HCT116 (cell line): ENCODE measurements at regions not wholly inside any gene's neighbourhood (a gene's known extent, or its start where the extent isn't known, plus 50 kb on each side); places are given as distances from the start of the nearest gene placed in this dataset.

Experiments used
- ATAC-seq: fragments of 200-7000 bp; cut with Tn5 transposase; 2 replicates; pipeline ENCODE4 v1.9.1; 2020; ENCODE audit warnings: mild to moderate bottlenecking, moderate library complexity
- BruUV-seq: library from RNA; stranded (reverse); fragments of 400-500 nt; replicated peaks from 2 replicates; lab custom pipeline; 2021; lab: Mats Ljungman, UMichigan
- CTCF ChIA-PET: fragments of 300-600 bp; sonication (Branson Sonifier 250); formaldehyde crosslinking; loops from one replicate; lab custom pipeline; 2021; ENCODE audit warnings: antibody characterized with exemption; lab: Charles Lee
- POLR2A ChIA-PET: fragments of 300-600, 350-600 bp; sonication (Branson Sonifier 250); formaldehyde crosslinking; loops from one replicate; lab custom pipeline; 2021; ENCODE audit warnings: antibody characterized with exemption; lab: Charles Lee
- RAD21 ChIA-PET, 2 experiments: fragments of 300-600 bp; sonication (Branson Sonifier 250); formaldehyde crosslinking; loops; one replicate each; lab custom pipeline; 2023; ENCODE audit warnings: low total read pairs in 2 of 2; ENCODE audit not compliant: uncharacterized antibody in 2 of 2, unreplicated experiment in 2 of 2, low non-redundant PET in 1 of 2; lab: Charles Lee
- DNase-seq: peaks from one replicate; pipeline ENCODE4 v3.0.0-alpha.2; 2010; ENCODE audit warnings: low read depth, low spot score
- H2AFZ ChIP-seq: fragments of 200-600 bp; shearing (Covaris generic), sonication (generic); 2 replicates; pipeline ENCODE4 v1.6.1; 2017; ENCODE audit warnings: low read depth, mixed run types, mixed read lengths, antibody characterized with exemption, low read length; ENCODE audit not compliant: poor library complexity, severe bottlenecking
- H3K27ac ChIP-seq: 2 replicates; pipeline ENCODE4 v1.5.1; 2012; ENCODE audit warnings: low read depth, low read length
- H3K27me3 ChIP-seq: fragments of 200-600 bp; sonication (generic); 2 replicates; pipeline ENCODE4 v1.6.1; 2016; ENCODE audit warnings: mixed run types, low read length, mixed read lengths; ENCODE audit not compliant: insufficient read depth
- H3K36me3 ChIP-seq, 2 experiments: fragments of 200-500 bp in 1 of 2; fragments of 200-600 bp in 1 of 2; sonication (Bioruptor generic) in 1 of 2; sonication (generic) in 1 of 2; 2 replicates each; pipeline versions ENCODE4 v1.5.1 to v1.6.1; 2014 to 2016; ENCODE audit warnings: low read length in 2 of 2, inconsistent platforms in 1 of 2, mixed read lengths in 1 of 2, mixed run types in 1 of 2; ENCODE audit not compliant: insufficient read depth in 2 of 2, control insufficient read depth in 1 of 2
- H3K4me1 ChIP-seq, 2 experiments: fragments of 200-600 bp in 1 of 2; sonication (generic) in 1 of 2; 2 replicates each; pipeline versions ENCODE4 v1.5.1 to v1.6.1; 2012 to 2017; ENCODE audit warnings: low read length in 2 of 2, inconsistent platforms in 1 of 2, mild to moderate bottlenecking in 1 of 2, mixed read lengths in 1 of 2, mixed run types in 1 of 2, moderate library complexity in 1 of 2; ENCODE audit not compliant: insufficient read depth in 2 of 2, control insufficient read depth in 1 of 2
- H3K4me2 ChIP-seq: fragments of 200-600 bp; sonication (generic); 2 replicates; pipeline ENCODE4 v1.6.1; 2017; ENCODE audit warnings: mixed run types, low read length, mixed read lengths
- H3K4me3 ChIP-seq, 2 experiments: fragments of 200-600 bp in 1 of 2; sonication (generic) in 1 of 2; replicated peaks in 1 of 2; 2 replicates each; pipeline ENCODE4 v1.5.1; 2011 to 2016; ENCODE audit warnings: low read length in 2 of 2, control low read depth in 1 of 2, low read depth in 1 of 2, mild to moderate bottlenecking in 1 of 2, mixed read lengths in 1 of 2, mixed run types in 1 of 2
- H3K79me2 ChIP-seq: fragments of 200-600 bp; sonication (generic); 2 replicates; pipeline ENCODE4 v1.6.1; 2017; ENCODE audit warnings: mild to moderate bottlenecking, mixed run types, low read length, moderate library complexity, mixed read lengths; ENCODE audit not compliant: insufficient read depth
- H3K9ac ChIP-seq: fragments of 200-600 bp; sonication (generic); 2 replicates; pipeline ENCODE4 v1.6.1; 2016; ENCODE audit warnings: low read length, mixed read lengths
- H3K9me2 ChIP-seq: fragments of 200-600 bp; sonication (generic), shearing (Covaris generic); 2 replicates; pipeline ENCODE4 v1.6.1; 2017; ENCODE audit warnings: mixed run types, mild to moderate bottlenecking, moderate library complexity; ENCODE audit not compliant: insufficient read depth
- H3K9me3 ChIP-seq, 2 experiments: fragments of 200-500 bp in 1 of 2; fragments of 200-600 bp in 1 of 2; sonication (Bioruptor generic) in 1 of 2; sonication (generic) in 1 of 2; 2 replicates each; pipeline ENCODE4 v1.6.1; 2014 to 2017; ENCODE audit warnings: low read length in 2 of 2, mixed read lengths in 2 of 2, inconsistent platforms in 1 of 2, low read depth in 1 of 2, mild to moderate bottlenecking in 1 of 2, mixed run types in 1 of 2, moderate library complexity in 1 of 2; ENCODE audit not compliant: control insufficient read depth in 1 of 2, insufficient read depth in 1 of 2
- H4K20me1 ChIP-seq: fragments of 200-600 bp; sonication (generic), shearing (Covaris generic); 2 replicates; pipeline ENCODE4 v1.6.1; 2017; ENCODE audit warnings: mixed run types, mild to moderate bottlenecking, moderate library complexity; ENCODE audit not compliant: insufficient read depth
- CBX3 ChIP-seq: IDR thresholded peaks from 2 replicates; pipeline ENCODE4 v1.6.1; 2012; ENCODE audit warnings: low read depth
- CEBPB ChIP-seq: IDR thresholded peaks from 2 replicates; pipeline ENCODE4 v1.6.1; 2012; ENCODE audit warnings: low read depth
- EGR1 ChIP-seq: IDR thresholded peaks from 2 replicates; pipeline ENCODE4 v1.6.1; 2012; ENCODE audit warnings: low read depth
- ELF1 ChIP-seq: IDR thresholded peaks from 2 replicates; pipeline ENCODE4 v1.6.1; 2012; ENCODE audit warnings: low read depth, borderline replicate concordance
- EZH2 ChIP-seq: fragments of 200-600 bp; sonication (generic); IDR thresholded peaks from 2 replicates; pipeline ENCODE4 v1.6.1; 2017; ENCODE audit warnings: antibody characterized with exemption, mixed run types
- EZH2phosphoT487 ChIP-seq: fragments of 200-600 bp; IDR thresholded peaks from 2 replicates; pipeline ENCODE4 v1.6.1; 2018; ENCODE audit warnings: antibody characterized with exemption, borderline replicate concordance
- FOSL1 ChIP-seq: IDR thresholded peaks from 2 replicates; pipeline ENCODE4 v1.6.1; 2012; ENCODE audit warnings: low read depth
- MAX ChIP-seq: IDR thresholded peaks from 2 replicates; pipeline ENCODE4 v1.6.1; 2012
- POLR2AphosphoS5 ChIP-seq: IDR thresholded peaks from 2 replicates; pipeline ENCODE4 v1.6.1; 2011; ENCODE audit warnings: mild to moderate bottlenecking, low read depth, low read length, moderate library complexity
- RAD21 ChIP-seq: IDR thresholded peaks from 2 replicates; pipeline ENCODE4 v1.6.1; 2012; ENCODE audit warnings: low read depth, mild to moderate bottlenecking
- REST ChIP-seq: IDR thresholded peaks from 2 replicates; pipeline ENCODE4 v1.6.1; 2012; ENCODE audit warnings: low read depth
- SIN3A ChIP-seq: IDR thresholded peaks from 2 replicates; pipeline ENCODE4 v1.6.1; 2012; ENCODE audit warnings: low read depth
- SRF ChIP-seq: IDR thresholded peaks from 2 replicates; pipeline ENCODE4 v1.6.1; 2012; ENCODE audit warnings: low read depth
- ZFX ChIP-seq: fragments of 450-650 bp; IDR thresholded peaks from 2 replicates; pipeline ENCODE4 v1.6.1; 2017
- intact Hi-C: fragments of 100-400 bp; cut with micrococcal nuclease; formaldehyde crosslinking; loops from 2 replicates; pipeline ENCODE4 v1.10.0; 2022
- TF ChIP-seq, protein P1 (sequence below): IDR thresholded peaks from 2 replicates; pipeline ENCODE4 v1.6.1; 2011; ENCODE audit warnings: mild to moderate bottlenecking, low read length, moderate library complexity; ENCODE audit not compliant: insufficient replicate concordance; ENCODE audit errors: extremely low read depth

DNA sequence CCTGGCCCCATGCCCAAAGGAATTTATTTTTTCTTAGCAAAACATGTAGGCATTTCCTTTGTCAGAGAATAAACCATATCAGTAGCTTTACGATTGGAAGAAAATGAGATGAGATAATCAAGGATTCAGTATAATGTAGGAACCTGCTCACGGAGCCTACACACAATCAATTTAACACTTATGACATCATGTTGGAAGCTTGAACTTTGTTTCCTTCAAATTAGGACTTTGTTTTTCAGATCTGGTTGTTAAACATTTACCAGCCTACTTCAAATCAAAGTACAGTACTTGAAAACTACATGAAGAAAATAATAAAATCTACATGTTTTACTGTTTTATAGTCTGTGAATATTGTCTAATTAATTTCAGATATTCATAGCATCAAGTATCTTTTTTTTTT, 639.0 kb upstream of the ATXN8OS start:
- Histone ChIP-seq H3K9me3 (no peaks in the 10 kb centered on the region), H3K4me1 (no peaks in the 10 kb centered on the region), H4K20me1 (no peaks in the 10 kb centered on the region), H3K27ac (no peak overlapping the region), H3K9me2 (no peaks in the 10 kb centered on the region), H3K36me3 (no peaks in the 10 kb centered on the region), H3K9ac (no peak overlapping the region), H3K4me2 (no peak overlapping the region), H3K27me3 (no peaks in the 10 kb centered on the region), H2AFZ (no peak overlapping the region), H3K79me2 (no peaks in the 10 kb centered on the region), H3K4me3 (no peak overlapping the region)
- RAD21 ChIA-PET: interaction anchor here in 1 of 2 experiments (0.5 kb wide), 1 partner anchor 1015 kb away, joined by 3 read pairs; no protein-coding TSS in a partner anchor
- no TSS peak for BruUV-seq
- CTCF ChIA-PET: no interaction called here
- DNase-seq: no peak
- no peak for TF ChIP-seq EGR1
- no peak for TF ChIP-seq CBX3
- no peak for TF ChIP-seq RAD21
- no peak for TF ChIP-seq SIN3A
- TF ChIP-seq EZH2: no peak
- TF ChIP-seq, protein P1, sequence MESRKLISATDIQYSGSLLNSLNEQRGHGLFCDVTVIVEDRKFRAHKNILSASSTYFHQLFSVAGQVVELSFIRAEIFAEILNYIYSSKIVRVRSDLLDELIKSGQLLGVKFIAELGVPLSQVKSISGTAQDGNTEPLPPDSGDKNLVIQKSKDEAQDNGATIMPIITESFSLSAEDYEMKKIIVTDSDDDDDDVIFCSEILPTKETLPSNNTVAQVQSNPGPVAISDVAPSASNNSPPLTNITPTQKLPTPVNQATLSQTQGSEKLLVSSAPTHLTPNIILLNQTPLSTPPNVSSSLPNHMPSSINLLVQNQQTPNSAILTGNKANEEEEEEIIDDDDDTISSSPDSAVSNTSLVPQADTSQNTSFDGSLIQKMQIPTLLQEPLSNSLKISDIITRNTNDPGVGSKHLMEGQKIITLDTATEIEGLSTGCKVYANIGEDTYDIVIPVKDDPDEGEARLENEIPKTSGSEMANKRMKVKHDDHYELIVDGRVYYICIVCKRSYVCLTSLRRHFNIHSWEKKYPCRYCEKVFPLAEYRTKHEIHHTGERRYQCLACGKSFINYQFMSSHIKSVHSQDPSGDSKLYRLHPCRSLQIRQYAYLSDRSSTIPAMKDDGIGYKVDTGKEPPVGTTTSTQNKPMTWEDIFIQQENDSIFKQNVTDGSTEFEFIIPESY: no peak
- TF ChIP-seq ELF1: no peak
- TF ChIP-seq ZFX: no peak
- TF ChIP-seq FOSL1: no peak
- POLR2A ChIA-PET: no interaction called here
- ATAC-seq: no peak
- intact Hi-C loops: no loop called here

DNA sequence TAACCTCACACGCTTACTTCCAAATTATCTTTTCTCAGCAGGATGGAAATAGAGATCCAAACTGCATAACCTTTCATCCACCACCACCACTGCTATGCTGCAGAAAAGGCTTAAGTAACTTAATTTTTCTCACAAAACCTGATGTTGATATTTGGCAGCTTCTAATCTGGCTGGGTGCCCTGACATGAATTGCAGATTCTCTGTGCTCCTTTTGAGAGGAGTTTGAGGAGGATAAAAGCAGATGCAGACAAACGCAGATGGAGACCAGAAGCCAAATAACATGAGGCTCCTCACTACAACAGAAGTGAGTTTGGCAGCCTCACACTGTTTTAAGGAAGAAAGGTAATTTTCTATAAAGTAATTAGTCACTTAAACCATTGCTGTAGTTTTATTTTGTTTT, 646.2 kb upstream of the ATXN8OS start:
- H3K36me3 ChIP-seq: no peaks in the 10 kb centered on the region
- H3K9ac ChIP-seq: no peak overlapping the region
- ATAC-seq: no peak
- no peak overlapping the region for H3K4me2 ChIP-seq
- no peaks in the 10 kb centered on the region for H3K9me2 ChIP-seq
- H3K9me3 ChIP-seq: no peaks in the 10 kb centered on the region; a peak in 1 of 4 replicates
- ChIA-PET CTCF (no interaction called here), RAD21 (no interaction called here), POLR2A (no interaction called here)
- intact Hi-C loops: no loop called here
- no peaks in the 10 kb centered on the region for H3K27me3 ChIP-seq
- H3K79me2 ChIP-seq: no peaks in the 10 kb centered on the region
- H2AFZ ChIP-seq: no peak overlapping the region
- no peak overlapping the region for H3K4me3 ChIP-seq
- DNase-seq: no peak
- no peak overlapping the region for H3K27ac ChIP-seq
- no peaks in the 10 kb centered on the region for H3K4me1 ChIP-seq
- no peaks in the 10 kb centered on the region for H4K20me1 ChIP-seq
- no TSS peak for BruUV-seq
- TF ChIP-seq REST (no peak), SRF (no peak), ELF1 (no peak), POLR2AphosphoS5 (no peak), EZH2phosphoT487 (no peak), MAX (no peak), FOSL1 (no peak), CEBPB (no peak)
